Panc1 (cell line): ENCODE measurements at regions not wholly inside any gene's neighbourhood (a gene's known extent, or its start where the extent isn't known, plus 50 kb on each side); places are given as distances from the start of the nearest gene placed in this dataset.

Experiments used
- ATAC-seq: fragments of 200-7000 bp; cut with Tn5 transposase; 2 replicates; pipeline ENCODE4 v1.9.1; 2020; ENCODE audit warnings: mild to moderate bottlenecking, moderate library complexity
- BruUV-seq: library from RNA; stranded (reverse); fragments of 400-500 nt; replicated peaks from 2 replicates; lab custom pipeline; 2021; lab: Mats Ljungman, UMichigan
- CTCF ChIA-PET: fragments of 300-600 bp; sonication (Branson Sonifier 250); formaldehyde crosslinking; loops from one replicate; lab custom pipeline; 2022; ENCODE audit warnings: antibody characterized with exemption; lab: Charles Lee
- POLR2A ChIA-PET: fragments of 300-600 bp; sonication (Branson Sonifier 250); formaldehyde crosslinking; loops from one replicate; lab custom pipeline; 2022; ENCODE audit warnings: antibody characterized with exemption; lab: Charles Lee
- DNase-seq: peaks from one replicate; pipeline ENCODE4 v3.0.0-alpha.2; 2010; ENCODE audit warnings: low read depth, low spot score
- H3K27ac ChIP-seq: 2 replicates; pipeline ENCODE4 v1.5.1; 2011; ENCODE audit warnings: mild to moderate bottlenecking, low read length, inconsistent platforms
- H3K27me3 ChIP-seq: fragments of 200-500 bp; sonication (Bioruptor generic); 2 replicates; pipeline ENCODE4 v1.6.0; 2014; ENCODE audit warnings: low read length, inconsistent platforms; ENCODE audit not compliant: control insufficient read depth, insufficient read depth
- H3K36me3 ChIP-seq: fragments of 200-500 bp; sonication (Bioruptor generic); 2 replicates; pipeline ENCODE4 v1.5.1; 2014; ENCODE audit warnings: inconsistent platforms, mild to moderate bottlenecking, low read length, moderate library complexity; ENCODE audit not compliant: control insufficient read depth, insufficient read depth
- H3K4me1 ChIP-seq: 2 replicates; pipeline ENCODE4 v1.5.1; 2011; ENCODE audit warnings: inconsistent platforms, mild to moderate bottlenecking, low read length, moderate library complexity; ENCODE audit not compliant: control insufficient read depth, insufficient read depth
- H3K4me3 ChIP-seq, 2 experiments: 2 replicates each; pipeline ENCODE4 v1.5.1; 2011 to 2012; ENCODE audit warnings: low read depth in 2 of 2, low read length in 2 of 2, mild to moderate bottlenecking in 2 of 2, inconsistent platforms in 1 of 2, moderate library complexity in 1 of 2
- H3K9me3 ChIP-seq: fragments of 200-500 bp; sonication (Bioruptor generic); 2 replicates; pipeline ENCODE4 v1.5.1; 2014; ENCODE audit warnings: low read depth, mild to moderate bottlenecking, inconsistent platforms, low read length, moderate library complexity; ENCODE audit not compliant: control insufficient read depth, insufficient read depth
- POLR2AphosphoS5 ChIP-seq: IDR thresholded peaks from 2 replicates; pipeline ENCODE4 v1.6.1; 2012; ENCODE audit warnings: mild to moderate bottlenecking, low read depth, low read length, moderate library complexity
- REST ChIP-seq, 2 experiments: IDR thresholded peaks; 2 replicates each; pipeline ENCODE4 v1.6.1; 2011 to 2012; ENCODE audit warnings: low read depth in 2 of 2, control low read depth in 1 of 2, low read length in 1 of 2, mild to moderate bottlenecking in 1 of 2, moderate library complexity in 1 of 2; ENCODE audit not compliant: insufficient read depth in 1 of 2
- SIN3A ChIP-seq: IDR thresholded peaks from 2 replicates; pipeline ENCODE4 v1.6.1; 2012; ENCODE audit warnings: low read depth, mild to moderate bottlenecking, low read length, moderate library complexity, borderline replicate concordance; ENCODE audit not compliant: insufficient read depth
- TCF7L2 ChIP-seq: IDR thresholded peaks from 2 replicates; pipeline ENCODE4 v1.6.1; 2011; ENCODE audit warnings: mild to moderate bottlenecking, low read depth, low read length, inconsistent platforms
- in situ Hi-C: cut with HindIII; loops from 2 replicates; pipeline ENCODE4 v1.10.0; 2016; ENCODE audit warnings: low sequenced_read_pairs, low pct_unique_long_range_greater_than_20kb
- intact Hi-C: fragments of 100-400 bp; cut with micrococcal nuclease; formaldehyde crosslinking; loops from one replicate; pipeline ENCODE4 v1.10.0; 2022; ENCODE audit not compliant: unreplicated experiment
- TF ChIP-seq, protein P1 (sequence below): fragments of 450-650 bp; IDR thresholded peaks from 2 replicates; pipeline ENCODE4 v1.5.1; 2017; ENCODE audit warnings: mild to moderate bottlenecking

DNA sequence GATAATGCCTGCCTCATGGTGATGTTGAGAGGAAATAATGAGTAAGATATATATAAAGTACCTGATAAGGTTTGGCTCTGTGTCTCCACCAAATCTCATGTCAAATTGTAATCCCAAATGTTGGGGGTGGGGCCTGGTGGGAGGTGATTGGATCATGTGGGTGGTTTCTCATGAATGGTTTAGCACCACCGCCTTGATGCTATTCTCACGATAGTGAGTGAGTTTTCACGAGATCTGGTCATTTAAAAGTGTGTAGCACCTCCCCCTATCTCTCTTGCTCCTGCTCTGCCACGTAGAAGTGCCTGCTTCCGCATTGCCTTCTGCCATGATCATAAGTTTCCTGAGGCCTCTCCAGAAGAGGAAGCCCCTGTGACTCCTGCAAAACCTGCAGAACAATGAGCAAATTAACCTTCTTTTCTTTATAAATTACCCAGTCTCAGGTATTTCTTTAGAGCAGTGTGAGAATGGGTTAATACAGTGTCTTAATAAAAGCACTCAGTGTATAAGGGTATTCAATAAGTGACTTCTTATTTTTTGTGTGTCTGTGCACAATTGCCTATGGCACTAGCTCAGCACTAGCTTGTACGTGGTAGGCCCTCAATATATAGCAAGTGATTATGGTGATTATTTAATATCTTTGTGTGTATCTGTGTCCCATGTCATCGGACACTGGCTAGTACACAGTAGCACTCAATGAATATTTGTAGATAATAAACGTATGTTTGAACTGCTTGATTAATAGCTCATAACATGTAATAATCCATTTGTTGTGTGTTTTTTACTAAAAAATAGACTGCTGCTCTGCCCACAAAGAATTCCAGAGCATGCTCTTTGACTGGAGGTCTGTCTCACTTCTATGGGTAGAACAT, 138.1 kb upstream of the LMNTD1 start:
- no peaks in the 10 kb centered on the region for H3K36me3 ChIP-seq
- ATAC-seq (no peak), DNase-seq (no peak)
- CTCF ChIA-PET = no interaction called here
- H3K27me3 ChIP-seq = peaks cover 1% of the 10 kb centered on the region; the same call in 1 of the 2 replicates
- H3K4me3 ChIP-seq = no peak overlapping the region
- POLR2A ChIA-PET = no interaction called here
- in situ Hi-C loops = no loop called here
- no peaks in the 10 kb centered on the region for H3K9me3 ChIP-seq
- no peak overlapping the region for H3K27ac ChIP-seq
- intact Hi-C loops = no loop called here
- TF ChIP-seq, protein P1, sequence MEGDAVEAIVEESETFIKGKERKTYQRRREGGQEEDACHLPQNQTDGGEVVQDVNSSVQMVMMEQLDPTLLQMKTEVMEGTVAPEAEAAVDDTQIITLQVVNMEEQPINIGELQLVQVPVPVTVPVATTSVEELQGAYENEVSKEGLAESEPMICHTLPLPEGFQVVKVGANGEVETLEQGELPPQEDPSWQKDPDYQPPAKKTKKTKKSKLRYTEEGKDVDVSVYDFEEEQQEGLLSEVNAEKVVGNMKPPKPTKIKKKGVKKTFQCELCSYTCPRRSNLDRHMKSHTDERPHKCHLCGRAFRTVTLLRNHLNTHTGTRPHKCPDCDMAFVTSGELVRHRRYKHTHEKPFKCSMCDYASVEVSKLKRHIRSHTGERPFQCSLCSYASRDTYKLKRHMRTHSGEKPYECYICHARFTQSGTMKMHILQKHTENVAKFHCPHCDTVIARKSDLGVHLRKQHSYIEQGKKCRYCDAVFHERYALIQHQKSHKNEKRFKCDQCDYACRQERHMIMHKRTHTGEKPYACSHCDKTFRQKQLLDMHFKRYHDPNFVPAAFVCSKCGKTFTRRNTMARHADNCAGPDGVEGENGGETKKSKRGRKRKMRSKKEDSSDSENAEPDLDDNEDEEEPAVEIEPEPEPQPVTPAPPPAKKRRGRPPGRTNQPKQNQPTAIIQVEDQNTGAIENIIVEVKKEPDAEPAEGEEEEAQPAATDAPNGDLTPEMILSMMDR = no peak
- no peak for TF ChIP-seq SIN3A
- no peak for TF ChIP-seq REST (IDR thresholded peaks at IDR 0.05; ENCODE audit: insufficient read depth in 1 of 2, low read depth in 2 of 2, low read length in 1 of 2)
- no peak for TF ChIP-seq TCF7L2
- TF ChIP-seq POLR2AphosphoS5 = no peak
- H3K4me1 ChIP-seq = no peaks in the 10 kb centered on the region
- BruUV-seq = no TSS peak

GRCh38 chr12:25691865-25692114, 138.7 kb upstream of the LMNTD1 start:
- no peak overlapping the region for H3K4me3 ChIP-seq
- intact Hi-C loops = no loop called here
- peaks cover 3% of the 10 kb centered on the region; the same call in 1 of the 2 replicates for H3K27me3 ChIP-seq
- TF ChIP-seq, protein P1 = no peak
- TF ChIP-seq POLR2AphosphoS5 (no peak), TCF7L2 (no peak), REST (IDR thresholded peaks at IDR 0.05; ENCODE audit: insufficient read depth in 1 of 2, low read depth in 2 of 2, low read length in 1 of 2) (no peak), SIN3A (no peak)
- ChIA-PET POLR2A (no interaction called here), CTCF (no interaction called here)
- DNase-seq = no peak
- H3K4me1 ChIP-seq = no peaks in the 10 kb centered on the region
- BruUV-seq = no TSS peak
- no peaks in the 10 kb centered on the region for H3K9me3 ChIP-seq
- H3K27ac ChIP-seq = no peak overlapping the region
- H3K36me3 ChIP-seq = no peaks in the 10 kb centered on the region
- ATAC-seq = no peak
- in situ Hi-C loops = no loop called here
